IPS-18a (cell line): ENCODE measurements at regions not wholly inside any gene's neighbourhood (a gene's known extent, or its start where the extent isn't known, plus 50 kb on each side); places are given as distances from the start of the nearest gene placed in this dataset.

Source experiments
- H3K27ac ChIP-seq: one replicate; pipeline ENCODE4 v1.5.1; 2013; ENCODE audit warnings: low read length
- H3K27me3 ChIP-seq: one replicate; pipeline ENCODE4 v1.6.1; 2013; ENCODE audit warnings: mild to moderate bottlenecking, low read length; ENCODE audit not compliant: control insufficient read depth, insufficient read depth
- H3K36me3 ChIP-seq: one replicate; pipeline ENCODE4 v1.6.1; 2013; ENCODE audit warnings: low read depth, low read length; ENCODE audit not compliant: control insufficient read depth
- H3K4me1 ChIP-seq: one replicate; pipeline ENCODE4 v1.6.1; 2013; ENCODE audit warnings: low read depth, low read length; ENCODE audit not compliant: control insufficient read depth
- H3K4me3 ChIP-seq: one replicate; pipeline ENCODE4 v1.5.1; 2013; ENCODE audit warnings: low read length
- H3K9ac ChIP-seq: one replicate; pipeline ENCODE4 v1.6.1; 2013; ENCODE audit warnings: mild to moderate bottlenecking, low read length, moderate library complexity
- H3K9me3 ChIP-seq: one replicate; pipeline ENCODE4 v1.6.1; 2013; ENCODE audit warnings: low read depth, low read length; ENCODE audit not compliant: control insufficient read depth

DNA sequence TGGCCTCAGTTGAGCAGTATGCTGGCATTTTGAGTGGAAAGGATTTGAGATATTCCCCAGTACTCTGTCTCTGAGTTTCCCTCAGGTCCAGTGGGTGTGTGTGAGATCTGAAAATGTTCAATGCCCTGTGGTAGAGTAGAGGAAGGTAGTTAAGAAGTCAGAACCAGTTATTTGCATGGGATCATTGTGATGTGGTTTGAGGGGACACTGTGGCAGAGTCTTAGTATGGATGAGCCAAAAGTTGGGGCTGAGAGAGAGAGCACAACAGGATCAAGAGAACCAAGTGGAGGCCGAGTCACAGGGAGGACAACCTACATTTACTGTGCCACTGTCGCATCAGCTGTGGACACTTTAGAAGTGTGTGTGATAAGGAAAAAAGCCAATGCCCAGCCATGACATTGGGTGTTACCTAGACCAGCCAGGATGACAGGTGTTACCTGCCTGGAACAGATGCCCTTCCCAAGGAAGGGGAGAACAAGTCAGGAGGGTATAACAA lies 128.9 kb upstream of the IL12B start:
- Histone ChIP-seq H3K36me3 (no peaks in the 10 kb centered on the region), H3K4me1 (no peaks in the 10 kb centered on the region), H3K9ac (no peak overlapping the region), H3K27me3 (no peaks in the 10 kb centered on the region), H3K9me3 (no peaks in the 10 kb centered on the region), H3K4me3 (no peak overlapping the region), H3K27ac (no peak overlapping the region)

DNA sequence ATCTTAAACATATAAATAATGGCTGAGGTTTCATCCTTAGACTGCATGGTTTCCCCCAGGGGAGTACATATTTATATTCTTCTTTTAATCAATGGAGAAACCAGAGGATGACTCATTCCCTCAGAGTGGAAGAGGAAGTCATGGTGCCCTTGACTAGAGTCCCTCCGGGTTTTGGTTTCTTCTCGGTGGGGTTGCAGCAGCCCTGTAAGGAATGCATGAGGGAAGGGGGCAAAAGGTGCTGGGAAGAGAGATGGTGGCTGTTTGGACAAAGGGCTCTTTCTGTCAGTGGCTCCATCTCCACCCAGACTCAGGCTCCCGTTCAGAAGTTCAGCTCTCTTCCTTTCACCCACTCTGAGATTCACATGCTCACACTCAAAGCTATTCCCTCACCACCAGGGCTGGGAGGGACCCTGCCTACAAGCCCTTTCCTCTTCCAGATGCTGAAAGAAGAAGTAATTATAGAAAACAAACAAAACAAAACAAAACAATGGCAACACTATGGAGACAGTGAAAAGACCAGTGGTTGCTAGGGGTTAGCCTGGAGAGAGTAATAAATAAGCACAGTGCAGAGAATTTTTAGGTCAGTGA lies 129.8 kb upstream of the IL12B start:
- H3K27ac ChIP-seq = no peak overlapping the region

DNA sequence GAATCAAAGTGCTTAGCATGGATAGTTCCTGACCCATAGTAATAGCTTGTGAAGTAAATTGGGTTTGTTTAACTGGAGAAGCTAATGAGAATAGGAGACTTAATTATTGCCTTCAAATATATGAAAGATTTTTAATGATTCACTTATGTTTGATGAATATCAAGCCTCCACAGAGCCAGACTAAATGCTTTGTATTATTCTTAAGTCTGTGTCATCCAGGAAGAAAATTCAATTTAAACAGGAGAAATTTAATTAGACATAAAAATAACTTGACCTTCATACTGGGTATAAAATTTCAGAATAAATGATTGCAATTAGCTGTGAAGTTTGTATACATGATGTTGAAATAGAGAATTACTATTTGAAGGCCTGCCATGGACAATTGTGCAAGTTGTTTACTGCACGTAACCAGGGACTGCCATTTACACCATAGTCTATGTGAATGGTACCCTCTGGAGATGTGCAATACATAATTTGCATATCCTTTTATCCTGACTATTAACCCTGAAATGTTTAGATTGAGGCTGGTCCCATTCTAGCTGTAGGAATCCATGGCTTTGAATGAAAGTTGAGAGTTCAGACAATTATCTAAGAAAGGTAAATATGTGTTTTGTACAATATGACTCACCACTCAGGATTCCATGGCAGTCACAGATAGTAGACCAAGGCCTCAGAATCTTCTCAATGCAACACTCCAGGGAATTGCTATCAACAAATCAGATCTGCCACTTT lies 133.5 kb upstream of the IL12B start:
- Histone ChIP-seq H3K36me3 (no peaks in the 10 kb centered on the region), H3K4me1 (no peaks in the 10 kb centered on the region), H3K9ac (no peak overlapping the region), H3K4me3 (no peak overlapping the region), H3K9me3 (no peaks in the 10 kb centered on the region), H3K27ac (no peak overlapping the region), H3K27me3 (no peaks in the 10 kb centered on the region)

More for the DNA sequence above, 129.8 kb upstream of the IL12B start:
- H3K4me3 ChIP-seq = no peak overlapping the region
- no peak overlapping the region for H3K9ac ChIP-seq
- no peaks in the 10 kb centered on the region for H3K9me3 ChIP-seq
- H3K36me3 ChIP-seq = no peaks in the 10 kb centered on the region
- H3K4me1 ChIP-seq = no peaks in the 10 kb centered on the region
- no peaks in the 10 kb centered on the region for H3K27me3 ChIP-seq

DNA sequence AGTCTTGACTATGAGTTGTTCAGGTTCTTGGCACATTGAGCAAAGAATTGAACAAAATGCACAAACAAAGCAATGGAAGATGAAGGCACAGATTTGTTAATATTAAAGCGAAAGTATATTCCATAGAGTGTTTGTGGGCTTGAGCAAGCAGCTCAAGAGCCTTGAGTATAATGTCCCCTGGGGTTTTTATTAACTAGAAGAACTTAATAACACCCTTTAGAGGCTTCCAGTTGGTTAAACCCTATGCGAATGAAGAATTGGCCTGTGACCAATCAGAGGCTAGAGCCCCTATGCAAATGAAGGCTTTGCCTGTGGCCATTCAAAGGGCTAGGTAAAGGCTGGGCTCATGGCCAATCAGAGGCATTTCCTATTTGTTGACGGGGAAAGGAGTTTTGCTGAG lies 135.3 kb upstream of the IL12B start:
- Histone ChIP-seq H3K4me1 (no peaks in the 10 kb centered on the region), H3K27ac (no peak overlapping the region), H3K4me3 (no peak overlapping the region), H3K9me3 (no peaks in the 10 kb centered on the region), H3K27me3 (no peaks in the 10 kb centered on the region), H3K9ac (no peak overlapping the region), H3K36me3 (no peaks in the 10 kb centered on the region)

DNA sequence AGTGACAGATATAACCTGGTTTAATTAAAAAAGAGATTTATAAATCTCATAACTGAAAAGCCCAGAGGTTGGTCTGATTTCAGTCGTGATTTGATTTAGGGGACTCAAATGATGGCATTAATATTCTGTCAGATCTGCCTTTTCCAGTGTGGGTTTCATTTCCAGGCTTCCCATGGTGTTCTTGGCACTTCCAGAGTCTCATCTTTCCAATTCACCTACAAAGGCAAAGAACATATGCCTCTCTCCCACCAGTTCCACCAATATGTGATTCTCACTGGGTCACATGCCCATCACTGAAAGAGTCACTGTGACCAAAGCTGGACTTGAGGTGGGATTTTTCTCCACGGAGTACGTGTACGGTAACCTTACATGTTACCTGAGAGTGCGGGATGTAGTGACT lies 137.4 kb upstream of the IL12B start:
- H3K4me3 ChIP-seq = no peak overlapping the region
- no peak overlapping the region for H3K9ac ChIP-seq
- H3K4me1 ChIP-seq = no peaks in the 10 kb centered on the region
- no peaks in the 10 kb centered on the region for H3K27me3 ChIP-seq
- no peaks in the 10 kb centered on the region for H3K9me3 ChIP-seq
- H3K27ac ChIP-seq = no peak overlapping the region
- no peaks in the 10 kb centered on the region for H3K36me3 ChIP-seq

DNA sequence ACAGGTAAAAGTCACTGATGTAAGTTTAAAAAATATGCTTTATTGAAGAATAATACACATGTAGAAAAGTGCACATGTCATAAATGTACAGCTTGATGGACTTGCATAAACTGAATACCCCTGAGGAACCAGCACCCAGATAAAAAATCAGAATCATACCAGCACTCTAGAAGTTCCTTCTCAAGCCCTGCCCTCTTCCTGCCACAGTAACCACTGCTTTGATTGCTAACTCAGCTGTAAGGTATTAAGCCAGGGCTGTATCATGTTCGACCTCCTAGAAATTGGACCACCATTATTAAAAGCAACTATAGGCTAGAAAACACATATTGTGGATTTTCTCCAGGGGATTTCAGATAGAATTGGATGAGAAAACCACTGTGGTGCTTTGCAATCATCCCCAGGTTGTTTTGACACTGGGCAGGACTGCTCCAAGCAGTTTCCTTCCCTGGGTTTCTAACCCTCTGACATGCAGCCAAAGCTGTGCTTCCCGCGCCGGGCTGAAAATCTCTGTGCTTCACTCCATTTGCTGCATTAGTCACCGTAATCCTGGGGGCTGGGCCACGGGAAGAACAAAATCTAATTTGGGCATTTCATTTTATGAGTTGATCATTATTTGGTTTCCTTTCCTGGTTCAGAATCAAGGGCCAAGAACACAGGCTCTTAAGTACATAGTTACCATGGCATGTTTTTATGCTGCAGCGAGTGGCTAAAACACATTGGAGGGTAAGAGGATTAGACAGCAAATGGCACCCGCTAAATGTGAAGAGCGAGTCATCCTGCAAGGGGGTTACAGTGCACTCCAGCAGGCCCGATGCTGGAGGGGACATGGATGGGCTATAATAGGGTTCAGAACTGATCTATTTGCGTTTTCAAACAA lies 139.4 kb upstream of the IL12B start:
- no peaks in the 10 kb centered on the region for H3K36me3 ChIP-seq
- no peak overlapping the region for H3K9ac ChIP-seq
- H3K27me3 ChIP-seq = no peaks in the 10 kb centered on the region
- no peak overlapping the region for H3K27ac ChIP-seq
- no peaks in the 10 kb centered on the region for H3K9me3 ChIP-seq
- H3K4me1 ChIP-seq = no peaks in the 10 kb centered on the region
- no peak overlapping the region for H3K4me3 ChIP-seq

DNA sequence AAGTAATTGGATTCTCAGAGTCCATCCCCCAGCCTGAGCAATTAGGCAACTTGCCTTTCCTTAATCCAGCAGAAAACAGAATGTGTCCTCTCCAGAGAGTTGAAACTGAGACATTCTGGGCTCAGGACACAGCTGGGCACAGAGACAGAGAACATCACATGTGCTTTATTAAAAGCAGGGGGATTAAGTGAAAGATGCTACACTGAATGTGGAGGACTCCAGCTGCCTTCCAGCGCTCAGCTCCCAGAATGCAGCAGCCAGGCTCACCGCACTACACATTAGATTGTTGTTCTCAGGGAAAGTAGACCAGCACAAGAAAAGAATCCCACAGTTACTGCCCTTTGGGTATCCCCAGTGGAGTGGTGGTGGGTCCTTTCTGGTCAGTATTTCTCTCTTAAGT lies 141.6 kb upstream of the IL12B start:
- H3K4me1 ChIP-seq = no peaks in the 10 kb centered on the region
- H3K9me3 ChIP-seq = no peaks in the 10 kb centered on the region
- H3K36me3 ChIP-seq = no peaks in the 10 kb centered on the region
- no peak overlapping the region for H3K9ac ChIP-seq
- H3K27me3 ChIP-seq = no peaks in the 10 kb centered on the region
- no peak overlapping the region for H3K4me3 ChIP-seq
- H3K27ac ChIP-seq = no peak overlapping the region

DNA sequence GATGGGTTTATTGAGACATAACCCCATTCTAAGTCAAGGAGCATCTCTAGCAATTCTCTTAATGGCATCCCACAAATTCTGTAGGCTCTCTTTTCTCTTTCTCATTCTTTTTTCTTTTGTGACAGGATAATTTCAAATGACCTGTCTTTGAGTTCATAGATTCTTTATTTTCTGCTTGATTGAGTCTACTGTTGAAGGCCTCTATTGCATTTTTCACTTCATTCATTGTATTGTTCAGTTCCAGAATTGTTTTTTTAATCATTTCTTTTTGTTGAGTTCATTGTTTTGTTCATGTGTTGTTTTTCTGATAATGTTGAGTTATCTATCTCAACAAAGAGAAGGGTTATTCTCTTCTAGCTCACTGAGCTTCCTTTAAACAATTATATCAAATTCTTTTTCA lies 144.7 kb upstream of the IL12B start:
- H3K9me3 ChIP-seq = no peaks in the 10 kb centered on the region
- no peak overlapping the region for H3K4me3 ChIP-seq

DNA sequence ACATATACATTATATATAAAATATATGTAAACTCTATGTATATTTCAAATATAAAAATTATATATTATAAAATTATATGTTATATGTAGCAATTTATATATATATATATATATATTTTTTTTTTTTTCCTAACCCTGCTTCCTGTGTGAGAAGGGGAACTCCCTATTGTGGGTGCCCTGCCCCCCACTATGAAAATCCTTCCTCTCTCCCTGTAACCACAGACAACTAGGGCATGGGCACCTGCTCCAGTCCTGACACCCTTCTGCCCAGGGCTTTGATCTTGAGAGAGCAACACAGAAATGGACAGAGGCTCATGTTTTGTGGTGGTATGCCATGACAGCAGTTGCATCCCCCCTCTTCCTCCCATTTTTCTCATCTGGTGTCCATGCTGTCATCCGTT lies 148.7 kb upstream of the IL12B start:
- Histone ChIP-seq H3K9me3 (no peaks in the 10 kb centered on the region), H3K9ac (no peak overlapping the region), H3K27me3 (no peaks in the 10 kb centered on the region), H3K27ac (no peak overlapping the region), H3K4me1 (no peaks in the 10 kb centered on the region), H3K4me3 (no peak overlapping the region), H3K36me3 (no peaks in the 10 kb centered on the region)

More for the DNA sequence above, 144.7 kb upstream of the IL12B start:
- Histone ChIP-seq H3K27me3 (no peaks in the 10 kb centered on the region), H3K9ac (no peak overlapping the region), H3K27ac (no peak overlapping the region), H3K36me3 (no peaks in the 10 kb centered on the region), H3K4me1 (no peaks in the 10 kb centered on the region)

DNA sequence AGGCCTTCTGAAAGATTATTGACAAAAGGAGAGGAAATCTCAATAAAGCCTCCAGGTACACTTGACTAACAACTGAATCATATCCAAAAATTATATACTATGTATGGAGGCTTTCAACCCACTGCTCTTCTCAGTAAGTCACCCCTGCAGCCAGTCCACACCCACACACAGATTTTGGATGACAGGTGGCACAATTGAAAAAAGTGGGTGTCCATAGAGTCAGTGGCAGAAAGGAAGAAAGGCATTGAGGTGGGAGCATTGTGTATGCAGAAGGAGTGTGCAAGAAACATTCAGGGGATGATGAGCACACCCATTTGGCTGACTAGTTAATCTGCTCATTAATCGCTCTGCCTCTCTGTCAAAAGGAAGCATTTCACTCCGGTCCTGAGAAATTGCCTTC lies 150.6 kb upstream of the IL12B start:
- Histone ChIP-seq H3K9me3 (no peaks in the 10 kb centered on the region), H3K4me1 (no peaks in the 10 kb centered on the region), H3K36me3 (no peaks in the 10 kb centered on the region), H3K4me3 (no peak overlapping the region), H3K27ac (no peak overlapping the region), H3K27me3 (no peaks in the 10 kb centered on the region), H3K9ac (no peak overlapping the region)

DNA sequence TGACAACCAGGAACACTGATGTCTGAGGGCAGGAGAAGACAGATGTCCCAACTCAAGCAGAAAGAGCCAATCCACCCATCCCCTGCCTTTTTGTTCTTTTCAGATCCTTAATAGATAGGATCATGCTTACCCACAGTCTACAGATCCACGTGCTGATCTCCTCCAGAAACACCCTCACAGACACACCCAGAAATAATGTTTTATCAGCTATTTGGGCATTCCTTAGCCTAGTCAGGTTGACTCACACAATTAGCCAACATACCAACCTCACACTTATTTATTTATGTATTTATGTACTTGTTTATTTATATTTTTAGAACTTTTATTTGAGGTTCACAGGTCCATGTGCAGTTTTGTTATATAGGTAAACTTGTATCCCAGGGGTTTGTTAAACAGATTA lies 151.5 kb upstream of the IL12B start:
- Histone ChIP-seq H3K9me3 (no peaks in the 10 kb centered on the region), H3K4me1 (no peaks in the 10 kb centered on the region), H3K27ac (no peak overlapping the region)

More for the DNA sequence above, 151.5 kb upstream of the IL12B start:
- H3K9ac ChIP-seq = no peak overlapping the region
- H3K27me3 ChIP-seq = no peaks in the 10 kb centered on the region
- H3K4me3 ChIP-seq = no peak overlapping the region
- no peaks in the 10 kb centered on the region for H3K36me3 ChIP-seq
